LoVo (cell line): ENCODE measurements at regions not wholly inside any gene's neighbourhood (a gene's known extent, or its start where the extent isn't known, plus 50 kb on each side); places are given as distances from the start of the nearest gene placed in this dataset.
"Not testable (repeated sequence)": the region's sequence is repeated elsewhere in the genome, so short reads cannot be mapped to it uniquely, and the experiment has no call there.

Experiments used
- DNase-seq: peaks from one replicate; pipeline ENCODE4 v3.0.0-alpha.2; 2016; ENCODE audit warnings: low spot score

DNA sequence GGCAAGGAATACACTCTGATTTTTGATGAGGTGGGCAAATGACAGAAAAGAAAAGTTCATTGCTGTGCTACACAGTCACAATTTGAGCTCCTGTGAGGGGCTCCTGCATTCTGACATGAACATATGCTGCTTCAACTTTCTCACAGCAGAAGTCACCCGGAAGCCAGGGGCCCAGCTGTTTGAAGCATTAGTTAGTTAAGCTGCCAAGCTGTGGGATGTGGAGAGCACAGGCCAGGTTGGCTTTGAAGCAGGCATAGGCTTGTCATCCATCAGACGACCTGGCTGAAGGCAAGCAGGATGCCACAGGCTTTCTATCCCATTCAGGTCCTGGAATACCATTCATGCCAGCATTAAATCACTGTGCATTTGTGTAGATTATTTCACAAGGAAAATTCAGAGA, 63.1 kb downstream of the MTNR1B start:
- no peak for DNase-seq

DNA sequence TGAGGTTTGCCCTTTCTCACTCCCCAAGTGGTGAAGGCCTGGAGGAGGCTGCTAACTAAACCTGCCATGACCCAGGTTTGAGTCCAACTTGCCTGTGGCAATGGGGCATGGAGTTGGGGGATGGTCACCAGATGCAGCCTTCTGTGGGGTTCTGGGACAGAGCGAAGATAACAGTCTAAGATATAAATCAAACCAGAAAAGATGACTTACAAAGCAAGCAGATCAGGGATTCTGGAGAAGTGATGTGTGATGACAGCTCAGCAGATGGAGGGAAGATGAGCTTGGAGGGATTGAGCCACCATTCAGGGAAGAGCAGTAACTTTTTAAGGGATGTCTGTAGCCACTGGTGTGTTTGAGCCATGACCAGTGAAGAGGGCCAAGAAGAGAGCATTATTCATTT, 63.6 kb downstream of the MTNR1B start:
- DNase-seq: no peak

DNA sequence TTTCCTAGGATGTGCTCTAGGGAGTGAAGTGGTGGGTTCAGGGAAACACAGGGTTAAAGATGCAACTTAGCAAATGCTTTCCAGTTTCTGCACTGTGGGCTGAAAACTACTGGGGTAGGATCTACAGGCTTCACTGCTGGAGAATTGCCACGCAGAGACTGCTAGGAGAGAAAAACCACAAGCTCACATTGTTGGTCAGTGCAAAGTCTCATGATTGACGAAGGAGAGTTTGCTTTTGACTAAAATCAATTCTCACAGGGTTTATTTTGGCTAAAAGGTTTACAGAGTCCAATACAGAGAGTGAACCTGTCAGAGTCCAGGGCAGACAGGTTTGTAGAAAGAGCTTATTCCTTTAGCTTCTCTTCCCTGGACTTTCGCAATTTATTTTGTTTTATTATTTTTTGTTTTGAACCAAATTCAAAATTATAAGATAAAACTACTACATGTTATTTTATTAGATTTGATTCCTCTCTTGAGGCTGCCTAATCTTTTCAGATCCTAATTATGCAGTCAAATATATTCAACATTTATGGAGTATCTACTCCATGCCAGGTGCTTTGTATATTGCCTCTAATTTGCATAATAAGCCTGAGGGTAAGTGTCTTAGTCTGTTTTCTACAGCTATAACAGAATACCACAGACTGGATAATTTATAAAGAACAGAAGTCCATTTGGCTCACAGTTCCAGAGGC, 64.7 kb downstream of the MTNR1B start:
- no peak for DNase-seq

DNA sequence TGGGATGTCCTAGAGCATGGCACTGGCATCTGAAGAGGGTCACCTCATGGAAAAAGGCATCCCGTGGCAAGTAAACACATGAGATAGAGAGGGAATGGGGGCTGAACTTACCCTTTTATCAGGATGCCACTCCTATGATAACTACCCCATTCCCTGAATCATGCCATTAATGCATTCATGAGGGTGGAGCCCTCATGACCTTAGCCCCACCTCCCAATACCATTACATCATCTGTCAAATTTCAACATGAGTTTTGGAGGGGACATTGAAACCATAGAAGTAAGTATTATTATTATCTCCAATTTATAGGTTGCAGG, 65.2 kb downstream of the MTNR1B start:
- DNase-seq: no peak

DNA sequence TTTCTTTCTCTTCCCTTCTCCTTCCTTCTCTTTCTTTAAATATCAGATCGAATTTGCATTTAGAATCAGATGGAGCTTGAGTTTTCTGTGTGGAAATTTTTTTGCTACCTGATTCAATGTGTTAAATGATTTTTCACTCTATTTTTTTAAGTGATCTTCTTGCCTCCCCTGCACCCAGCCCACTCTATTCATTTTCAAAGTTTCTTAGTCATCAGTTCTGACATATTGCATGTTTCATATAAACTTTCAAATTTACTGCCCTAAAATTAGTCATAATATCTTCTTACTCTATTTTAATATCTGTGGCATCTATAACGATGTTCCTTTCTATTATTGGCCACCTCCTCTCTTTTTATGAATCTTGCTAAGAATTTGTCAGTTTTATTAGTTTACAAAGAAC, 69.1 kb downstream of the MTNR1B start:
- DNase-seq: no peak

DNA sequence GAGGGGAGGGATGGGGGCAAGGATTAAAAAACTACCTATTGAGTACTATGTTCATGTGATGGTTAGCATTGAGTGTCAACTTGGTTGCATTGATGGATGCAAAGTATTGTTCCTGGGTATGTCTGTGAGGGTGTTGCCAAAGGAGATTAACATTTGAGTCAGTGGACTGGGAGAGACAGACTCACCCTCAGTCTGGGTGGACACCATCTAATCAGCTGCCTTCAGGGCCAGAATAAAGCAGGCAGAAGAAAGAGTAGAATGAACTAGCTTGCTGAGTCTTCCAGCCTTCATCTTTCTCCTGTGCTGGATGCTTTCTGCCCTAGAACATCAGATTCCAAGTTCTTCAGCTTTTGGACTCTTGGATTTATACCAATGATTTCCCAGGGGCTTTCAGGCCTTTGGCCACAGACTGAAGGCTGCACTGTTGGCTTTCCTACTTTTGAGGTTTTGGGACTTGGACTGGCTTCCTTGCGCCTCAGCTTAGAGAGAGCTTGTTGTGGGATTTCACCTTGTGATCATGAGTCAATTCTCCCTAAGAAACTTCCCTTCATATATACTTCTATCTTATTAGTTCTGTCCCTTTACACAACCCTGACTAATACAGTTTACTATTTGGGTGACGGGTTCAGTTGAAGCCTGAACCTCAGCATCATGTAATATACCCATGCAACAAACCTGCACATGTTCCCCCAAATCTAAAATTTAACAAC, 70.2 kb downstream of the MTNR1B start:
- DNase-seq: no peak

DNA sequence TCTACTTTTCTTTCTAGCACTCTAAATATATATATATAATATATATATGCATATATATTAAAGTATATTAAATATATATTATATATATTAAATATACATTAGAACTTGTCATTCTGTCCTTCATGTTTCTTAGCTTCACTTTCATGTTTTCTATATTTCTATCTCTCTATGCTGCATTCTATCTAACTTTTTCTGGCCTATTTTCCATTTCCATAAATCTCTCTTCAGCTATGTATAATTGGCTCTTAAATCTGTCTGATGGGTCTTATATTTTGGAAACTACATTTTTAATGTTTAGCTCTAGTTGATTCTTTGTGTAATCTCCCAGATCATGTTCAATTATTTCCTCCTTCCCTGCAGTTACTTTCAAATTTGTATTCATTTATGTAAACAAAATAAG, 72.2 kb downstream of the MTNR1B start:
- no peak for DNase-seq

DNA sequence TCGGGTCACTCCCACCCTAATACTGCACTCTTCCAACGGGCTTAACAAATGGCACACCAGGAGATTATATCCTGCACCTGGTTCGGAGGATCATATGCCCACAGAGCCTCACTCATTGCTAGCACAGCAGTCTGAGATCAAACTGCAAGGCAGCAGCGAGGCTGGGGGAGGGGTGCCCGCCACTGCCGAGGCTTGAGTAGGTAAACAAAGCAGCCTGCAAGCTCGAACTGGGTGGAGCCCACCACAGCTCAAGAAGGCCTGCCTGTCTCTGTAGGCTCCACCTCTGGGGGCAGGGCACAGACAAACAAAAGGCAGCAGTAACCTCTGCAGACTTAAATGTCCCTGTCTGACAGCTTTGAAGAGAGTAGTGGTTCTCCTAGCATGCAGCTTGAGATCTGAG, 73.7 kb downstream of the MTNR1B start:
- not testable (repeated sequence) for DNase-seq

DNA sequence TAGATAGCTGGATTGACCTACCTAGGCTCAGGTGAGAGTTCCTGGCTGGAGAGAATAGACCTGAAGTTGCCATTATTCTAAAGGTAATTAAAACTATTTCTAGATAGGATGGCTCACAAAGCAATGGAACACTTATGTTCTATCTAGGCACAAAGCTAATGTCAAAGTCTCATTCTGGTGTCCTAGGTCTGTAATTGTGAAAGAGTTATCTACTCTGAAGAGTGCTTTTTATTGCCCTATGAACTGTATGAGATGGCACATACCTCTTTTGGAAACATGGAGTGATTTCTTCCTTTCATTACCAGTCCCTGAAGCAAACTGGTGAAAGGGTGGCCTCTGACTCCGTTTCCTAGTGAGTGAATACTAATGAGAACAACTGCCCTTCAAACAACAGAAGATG, 80.3 kb downstream of the MTNR1B start:
- no peak for DNase-seq

DNA sequence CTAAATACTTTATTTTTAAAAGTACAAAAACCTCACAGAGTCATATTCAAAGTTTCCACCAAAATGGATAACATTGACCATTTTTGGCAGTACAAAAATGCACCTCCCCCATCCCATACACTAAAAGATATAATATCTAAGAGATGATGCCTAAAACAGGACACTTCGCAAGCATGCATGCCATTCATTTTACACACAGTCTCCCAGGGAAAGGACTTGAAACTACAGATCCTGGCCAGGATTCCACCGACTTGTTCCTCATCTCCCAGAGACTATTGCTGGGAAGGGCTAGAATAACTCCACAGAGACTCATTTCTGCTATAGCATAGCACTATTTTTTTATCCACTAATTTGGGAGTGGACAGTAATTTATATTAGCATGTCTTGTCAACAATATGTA, 81.7 kb downstream of the MTNR1B start:
- DNase-seq: no peak

DNA sequence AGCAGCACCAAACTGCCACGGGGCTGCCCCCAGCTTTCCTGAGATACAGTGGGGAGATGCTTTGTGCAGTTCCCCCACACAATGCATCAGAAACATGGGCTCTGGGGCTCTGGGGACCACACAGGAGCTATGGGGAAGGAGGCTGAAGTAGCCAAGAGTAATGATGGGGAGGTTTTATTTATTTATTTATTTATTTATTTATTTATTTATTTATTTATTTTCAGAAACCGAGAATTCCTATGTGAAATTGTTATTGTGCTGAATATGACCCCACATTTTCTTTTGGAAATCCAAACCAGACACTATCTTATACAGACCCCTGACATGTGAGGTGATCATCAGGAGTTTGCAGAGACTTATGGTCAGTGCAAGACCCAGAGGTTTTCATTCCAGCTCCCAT, 84.4 kb downstream of the MTNR1B start:
- DNase-seq: no peak

DNA sequence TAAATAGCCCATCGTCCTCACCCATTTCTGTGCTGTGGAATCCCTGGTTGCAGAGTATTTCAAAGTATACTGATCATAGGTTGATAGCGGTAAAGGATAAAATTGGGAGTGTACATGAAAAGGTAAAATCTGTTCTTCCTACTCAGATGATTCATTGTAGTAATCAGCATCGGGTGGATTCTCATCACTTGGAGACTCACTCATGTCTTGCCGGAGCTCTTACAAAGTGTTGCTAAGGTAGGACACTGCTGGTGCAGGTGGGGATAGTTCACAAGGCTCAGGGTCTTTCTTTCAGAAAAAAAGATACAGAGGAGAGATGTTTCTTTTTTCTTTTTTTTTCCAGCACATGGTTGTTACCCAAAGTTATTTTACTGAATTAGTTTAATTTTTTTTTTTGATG, 84.8 kb downstream of the MTNR1B start:
- no peak for DNase-seq

DNA sequence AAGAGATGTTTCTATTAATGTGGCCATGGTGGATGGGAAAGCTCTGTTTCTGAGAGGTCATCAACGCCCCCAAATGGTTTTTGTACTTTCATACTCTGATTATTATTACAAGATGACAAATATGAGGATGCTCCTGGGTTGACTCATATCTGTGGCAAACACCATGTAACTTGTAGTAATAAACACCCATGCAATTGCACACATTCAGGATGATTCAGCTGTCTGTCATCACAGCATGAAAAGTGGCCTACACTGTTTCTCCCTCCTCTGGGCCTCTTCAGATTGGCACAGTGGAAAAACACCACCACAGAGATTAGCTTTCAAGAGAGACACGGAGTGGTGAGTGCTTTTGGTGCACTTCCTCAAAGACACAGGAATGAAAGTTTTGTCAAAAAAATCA, 85.4 kb downstream of the MTNR1B start:
- peak; percentile 72 for DNase-seq

DNA sequence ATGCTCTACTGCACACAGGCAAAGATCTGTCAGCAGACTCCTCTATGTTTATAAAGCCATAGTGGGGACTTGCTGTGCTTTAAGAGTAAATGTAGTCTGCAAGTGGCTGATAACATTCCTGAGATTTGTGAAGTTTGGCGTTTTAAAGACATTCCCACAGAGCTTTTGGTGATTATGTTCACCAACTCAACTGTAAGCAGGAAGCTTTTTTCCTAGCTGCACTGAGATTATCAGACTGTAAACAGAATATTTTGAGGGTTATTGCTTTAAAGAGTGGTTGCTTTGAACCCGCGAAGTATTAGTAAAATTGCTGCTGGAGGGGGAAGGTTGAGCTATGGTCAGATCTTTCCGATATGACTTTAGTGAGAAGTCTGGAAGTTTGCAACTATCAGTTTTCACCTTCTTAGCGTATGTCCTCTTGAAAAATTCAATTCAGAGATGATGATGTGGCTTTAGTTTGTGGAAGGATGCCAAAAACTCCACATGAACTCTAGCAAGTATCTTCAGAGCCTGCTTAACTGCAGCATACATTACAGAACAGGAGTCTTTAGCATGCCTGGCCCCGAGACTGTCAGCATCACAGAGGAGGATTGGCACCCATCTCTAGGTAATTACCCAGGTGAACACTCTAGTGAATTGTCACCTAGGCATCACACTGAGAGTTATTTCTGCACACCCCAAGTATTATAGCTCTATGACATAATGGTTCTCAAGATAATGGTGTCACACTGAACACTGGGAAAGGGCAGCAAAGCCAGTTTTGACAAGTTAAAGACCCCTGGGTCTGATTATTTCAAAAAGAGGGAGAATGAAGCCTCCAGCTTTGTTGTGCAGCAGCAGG, 89.9 kb downstream of the MTNR1B start:
- DNase-seq: no peak

DNA sequence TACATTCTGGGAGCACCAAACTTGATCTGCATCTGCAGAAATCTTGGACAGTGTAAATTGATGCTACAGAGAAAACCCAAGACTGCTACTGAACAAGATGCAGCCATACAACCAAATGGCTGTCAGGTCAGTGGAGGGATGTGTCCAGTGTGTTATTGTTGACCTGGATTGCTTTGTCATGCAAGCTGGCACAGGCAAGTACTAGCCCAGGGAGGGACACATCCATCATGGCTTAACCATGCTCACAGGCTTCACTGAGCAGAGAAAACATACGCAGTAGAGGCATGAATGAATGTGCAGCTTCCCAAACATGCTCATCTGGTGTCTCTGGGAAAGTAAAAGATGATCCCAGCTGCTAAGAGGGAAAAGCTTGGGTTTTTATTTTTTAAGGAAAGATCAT, 93.6 kb downstream of the MTNR1B start:
- no peak for DNase-seq

DNA sequence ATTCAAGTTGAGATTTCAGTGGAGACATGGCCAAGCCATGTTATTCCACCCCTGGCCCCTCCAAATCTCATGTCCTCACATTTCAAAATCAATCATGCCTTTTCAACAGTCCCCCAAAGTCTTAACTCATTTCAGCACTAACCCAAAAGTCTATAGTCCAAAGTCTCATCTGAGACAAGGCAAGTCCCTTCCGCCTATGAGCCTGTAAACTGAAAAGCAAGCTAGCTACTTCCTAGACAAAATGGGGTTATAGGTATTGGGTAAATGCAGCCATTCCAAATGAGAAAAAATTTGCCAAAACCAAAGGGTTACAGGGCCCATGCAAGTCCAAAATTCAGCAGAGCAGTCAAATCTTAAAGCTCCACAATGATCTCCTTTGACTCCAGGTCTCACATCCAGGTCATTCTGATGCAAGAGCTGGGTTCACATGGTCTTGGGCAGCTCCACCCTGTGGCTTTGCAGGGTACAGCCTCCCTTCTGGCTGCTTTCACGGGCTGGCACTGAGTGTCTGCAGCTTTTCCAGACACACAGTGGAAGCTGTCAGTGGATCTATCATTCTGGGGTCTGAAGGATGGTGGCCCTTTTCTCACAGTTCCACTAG, 95.7 kb downstream of the MTNR1B start:
- not testable (repeated sequence) for DNase-seq

DNA sequence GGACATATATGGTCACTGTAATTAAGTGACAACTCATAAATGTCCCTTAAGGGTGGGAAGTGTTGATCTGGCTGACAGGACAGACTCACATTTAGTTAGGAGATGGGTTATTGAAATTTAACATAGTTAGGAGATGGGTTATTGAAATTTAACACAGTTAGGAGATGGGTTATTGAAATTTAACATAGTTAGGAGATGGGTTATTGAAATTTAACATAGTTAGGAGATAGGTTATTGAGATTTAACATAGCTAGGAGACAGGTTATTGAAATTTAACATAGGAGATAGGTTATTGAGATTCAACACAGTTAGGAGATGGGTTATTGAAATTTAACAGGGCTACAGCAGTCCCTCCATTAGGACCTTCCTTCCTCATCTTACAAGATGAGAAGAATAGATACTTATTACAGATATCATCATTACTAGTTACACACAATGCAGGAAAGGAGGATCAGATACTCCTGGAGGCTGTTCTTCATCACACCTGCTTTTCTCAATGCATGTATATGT, 98.5 kb downstream of the MTNR1B start:
- no peak for DNase-seq

DNA sequence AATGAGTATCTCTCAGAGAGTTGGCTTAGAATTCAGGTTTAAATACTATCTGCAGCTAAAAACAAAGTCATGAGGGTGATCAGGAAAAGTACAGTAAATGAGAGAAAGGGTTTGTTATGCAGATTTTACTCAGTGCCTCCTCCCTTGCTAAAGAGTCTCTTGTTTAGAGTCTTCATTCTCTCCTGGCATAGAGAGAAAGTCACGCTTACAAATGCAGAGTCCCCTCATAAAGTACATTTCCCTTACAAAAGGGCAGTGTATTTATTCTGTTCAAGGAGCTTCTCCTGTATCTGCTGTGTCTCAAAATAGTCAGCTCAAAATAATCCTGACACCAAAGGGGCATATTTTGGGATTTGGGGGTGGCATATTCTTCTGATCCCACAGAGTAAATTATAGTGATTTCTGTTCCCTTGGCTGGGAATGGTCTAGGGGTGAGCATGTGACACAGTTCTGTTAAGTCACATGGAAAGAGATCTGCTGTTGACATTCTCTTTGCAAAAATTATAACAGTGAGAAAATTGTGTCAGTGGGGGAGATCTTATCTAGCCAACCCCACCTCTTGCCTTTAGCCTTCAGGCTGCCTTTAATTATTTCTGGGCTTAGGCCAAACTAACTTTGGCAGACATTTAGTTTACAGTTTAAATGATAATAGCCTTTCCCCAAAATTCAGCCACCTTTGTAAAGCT, 102.9 kb downstream of the MTNR1B start:
- DNase-seq: no peak

DNA sequence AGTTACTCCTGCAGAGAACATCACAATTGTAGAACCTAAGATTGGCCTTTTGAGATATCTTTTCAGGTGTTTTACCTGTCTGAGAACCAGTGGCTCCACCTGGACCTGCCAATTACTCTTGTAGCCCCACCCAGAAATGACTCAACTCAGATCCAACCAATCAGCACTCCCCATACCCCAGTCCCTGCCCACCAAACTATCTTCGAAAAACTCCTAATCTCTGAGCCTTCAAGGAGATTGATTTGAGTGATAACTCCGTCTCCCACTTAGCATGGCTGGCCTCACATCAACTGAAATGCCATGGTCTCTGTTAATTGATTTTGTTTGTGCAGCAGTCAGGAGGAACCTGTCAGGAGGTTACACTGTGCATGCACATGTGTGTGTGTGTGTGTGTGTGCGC, 103.6 kb downstream of the MTNR1B start:
- DNase-seq: no peak

DNA sequence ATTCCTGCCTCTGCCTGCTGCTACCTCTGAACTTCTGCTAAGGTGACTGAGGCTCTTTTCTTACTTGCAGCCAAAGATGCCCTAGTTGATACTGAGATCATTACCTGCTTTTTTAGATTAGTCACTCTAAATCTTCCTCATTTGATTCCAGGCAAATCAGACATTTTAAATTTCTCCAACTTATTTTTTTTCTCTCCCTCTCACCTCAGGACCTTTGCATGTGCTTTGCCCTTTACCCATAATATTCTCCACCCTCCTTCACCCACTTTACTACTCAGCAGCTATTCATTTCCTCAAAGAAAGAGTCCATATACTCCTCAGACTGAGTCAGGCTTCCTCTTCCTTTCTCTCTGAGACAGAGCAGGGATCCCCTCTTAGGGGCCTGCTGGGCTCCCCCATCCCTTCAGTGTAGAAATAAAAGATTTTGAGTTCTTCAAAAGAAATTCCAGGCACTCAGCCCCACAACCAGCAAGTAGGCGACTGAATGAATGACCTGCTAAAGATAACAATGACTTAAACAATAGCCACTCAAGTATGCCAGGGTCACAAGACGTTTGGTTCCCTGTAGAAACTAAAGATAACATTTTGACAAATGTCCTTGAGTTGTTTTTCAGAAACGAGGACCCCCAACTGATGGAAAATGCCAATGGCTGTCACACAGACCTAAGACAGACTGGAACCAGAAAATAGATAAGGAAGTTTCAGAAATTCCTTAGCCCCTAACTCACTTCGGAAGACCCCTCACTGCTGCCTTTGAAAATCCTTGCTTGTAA, 104.2 kb downstream of the MTNR1B start:
- no peak for DNase-seq

DNA sequence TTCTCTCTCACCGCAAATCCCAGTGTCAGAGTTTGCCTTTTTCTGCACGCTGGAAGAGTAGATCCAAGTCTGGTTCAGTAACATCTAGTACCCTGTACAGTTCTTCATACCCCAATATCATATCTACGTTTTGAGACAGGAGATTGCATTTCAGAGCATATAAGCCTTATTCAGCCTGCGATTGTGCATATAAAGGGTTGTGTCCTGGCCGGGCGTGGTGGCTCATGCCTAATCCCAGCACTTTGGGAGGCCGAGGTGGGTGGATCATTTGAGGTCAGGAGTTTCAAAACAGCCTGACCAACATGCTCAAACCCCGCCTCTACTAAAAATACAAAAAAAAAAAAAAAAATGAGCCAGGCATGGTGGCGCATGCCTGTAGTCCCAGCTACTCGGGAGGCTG, 104.9 kb downstream of the MTNR1B start:
- no peak for DNase-seq
